Neuronal stem cell (in vitro differentiated cells): ENCODE measurements at regions not wholly inside any gene's neighbourhood (a gene's known extent, or its start where the extent isn't known, plus 50 kb on each side); places are given as distances from the start of the nearest gene placed in this dataset.

Experiments used
- DNase-seq: peaks from one replicate; pipeline ENCODE4 v3.0.0-alpha.2; 2013; ENCODE audit warnings: low spot score
- H2AFZ ChIP-seq: one replicate; pipeline ENCODE4 v1.6.1; 2013; ENCODE audit warnings: mild to moderate bottlenecking, low read length, inconsistent platforms
- H2AK5ac ChIP-seq: 2 replicates; pipeline ENCODE4 v1.6.1; 2013; ENCODE audit warnings: low read depth, mild to moderate bottlenecking, inconsistent platforms, low read length, moderate library complexity, mixed read lengths
- H2BK120ac ChIP-seq: 2 replicates; pipeline ENCODE4 v1.6.1; 2013; ENCODE audit warnings: low read depth, mild to moderate bottlenecking, inconsistent platforms, low read length, moderate library complexity, mixed read lengths
- H2BK12ac ChIP-seq: one replicate; pipeline ENCODE4 v1.6.1; 2013; ENCODE audit warnings: low read length, inconsistent platforms
- H2BK15ac ChIP-seq: 2 replicates; pipeline ENCODE4 v1.6.1; 2013; ENCODE audit warnings: mild to moderate bottlenecking, low read length, inconsistent platforms, mixed read lengths
- H2BK5ac ChIP-seq: one replicate; pipeline ENCODE4 v1.6.1; 2013; ENCODE audit warnings: inconsistent platforms, mild to moderate bottlenecking, low read length, moderate library complexity
- H3K14ac ChIP-seq: one replicate; pipeline ENCODE4 v1.6.1; 2013; ENCODE audit warnings: low read length, inconsistent platforms
- H3K18ac ChIP-seq: 2 replicates; pipeline ENCODE4 v1.6.1; 2013; ENCODE audit warnings: low read length, inconsistent platforms
- H3K23ac ChIP-seq: 2 replicates; pipeline ENCODE4 v1.6.1; 2013; ENCODE audit warnings: low read depth, mild to moderate bottlenecking, mixed read lengths, low read length, inconsistent platforms; ENCODE audit not compliant: poor library complexity
- H3K27ac ChIP-seq: replicated peaks from 3 replicates; pipeline ENCODE4 v1.5.1; 2013; ENCODE audit warnings: low read length, inconsistent platforms
- H3K27me3 ChIP-seq, 3 experiments: 2 replicates each; pipeline ENCODE4 v1.6.1; 2013; ENCODE audit warnings: low read length in 3 of 3, mild to moderate bottlenecking in 2 of 3, inconsistent platforms in 1 of 3, low read depth in 1 of 3, mixed read lengths in 1 of 3, moderate library complexity in 1 of 3; ENCODE audit not compliant: control insufficient read depth in 3 of 3, insufficient read depth in 3 of 3
- H3K36me3 ChIP-seq, 2 donors: replicated peaks in 1 of 2; 2 replicates each; pipeline ENCODE4 v1.6.1; 2013; ENCODE audit warnings: low read length in 2 of 2; ENCODE audit not compliant: control insufficient read depth in 2 of 2, insufficient read depth in 2 of 2
- H3K4ac ChIP-seq: 2 replicates; pipeline ENCODE4 v1.6.1; 2013; ENCODE audit warnings: inconsistent platforms, mild to moderate bottlenecking, low read length, moderate library complexity
- H3K4me1 ChIP-seq, 2 donors: 1 replicate in 1 of 2; 2 replicates in 1 of 2; pipeline ENCODE4 v1.6.1; 2013; ENCODE audit warnings: low read length in 2 of 2, low read depth in 1 of 2; ENCODE audit not compliant: control insufficient read depth in 2 of 2, insufficient read depth in 1 of 2
- H3K4me2 ChIP-seq: one replicate; pipeline ENCODE4 v1.6.1; 2013; ENCODE audit warnings: mild to moderate bottlenecking, low read length, inconsistent platforms; ENCODE audit not compliant: insufficient read depth, poor library complexity, severe bottlenecking
- H3K4me3 ChIP-seq, 2 donors: 2 replicates each; pipeline ENCODE4 v1.5.1; 2013; ENCODE audit warnings: low read length in 2 of 2, mild to moderate bottlenecking in 2 of 2, inconsistent platforms in 1 of 2, moderate library complexity in 1 of 2
- H3K79me1 ChIP-seq: one replicate; pipeline ENCODE4 v1.6.1; 2013; ENCODE audit warnings: low read depth, mild to moderate bottlenecking, inconsistent platforms, low read length, moderate library complexity
- H3K9ac ChIP-seq: one replicate; pipeline ENCODE4 v1.6.1; 2013; ENCODE audit warnings: mild to moderate bottlenecking, low read depth, low read length, inconsistent platforms; ENCODE audit not compliant: poor library complexity
- H3K9me3 ChIP-seq, 2 donors: replicated peaks in 1 of 2; 2 replicates each; pipeline versions ENCODE3 to v1.6.1; 2013; ENCODE audit warnings: low read length in 2 of 2, mild to moderate bottlenecking in 2 of 2, inconsistent platforms in 1 of 2, low read depth in 1 of 2, mixed read lengths in 1 of 2, moderate library complexity in 1 of 2; ENCODE audit not compliant: control insufficient read depth in 2 of 2, insufficient read depth in 1 of 2
- H4K8ac ChIP-seq: one replicate; pipeline ENCODE4 v1.6.1; 2013; ENCODE audit warnings: low read depth, mild to moderate bottlenecking, inconsistent platforms, low read length, moderate library complexity
- H4K91ac ChIP-seq: one replicate; pipeline ENCODE4 v1.6.1; 2013; ENCODE audit warnings: low read length, low read depth, mild to moderate bottlenecking, inconsistent platforms; ENCODE audit not compliant: poor library complexity
- WGBS, 2 donors: extraction: QIAGEN DNeasy Blood & Tissue Kit; methylation state at CpG; one replicate each; pipeline ENCODE4 v1.1.7; 2013; ENCODE audit warnings: missing lambda C conversion rate in 2 of 2, mixed read lengths in 1 of 2; ENCODE audit not compliant: insufficient read length in 2 of 2, insufficient replicate concordance in 1 of 2; ENCODE audit errors: extremely low coverage in 2 of 2; 5-methylcytosine and 5-hydroxymethylcytosine counted together

DNA sequence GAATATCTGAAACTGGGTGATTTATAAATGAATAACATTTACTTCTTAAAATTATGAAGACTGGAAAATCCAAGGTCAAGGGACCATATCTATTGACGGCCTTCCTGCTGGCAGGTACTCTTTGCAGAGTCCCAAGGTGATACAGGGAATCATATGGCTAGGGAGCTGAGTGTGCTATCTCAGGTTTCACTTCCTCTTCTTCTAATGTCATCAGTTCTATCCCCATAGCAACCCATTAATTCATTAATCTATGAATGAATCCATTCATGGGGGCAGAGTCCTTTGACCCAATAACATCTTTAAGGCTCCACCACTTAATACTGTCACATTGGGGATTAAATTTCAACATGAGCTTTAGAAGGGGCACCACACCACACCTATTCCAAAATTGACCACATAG, 772.0 kb downstream of the HACE1 start:
- no peak overlapping the region for H3K4me3 ChIP-seq
- no peaks in the 10 kb centered on the region for H3K79me1 ChIP-seq
- H2AFZ ChIP-seq: no peak overlapping the region

DNA sequence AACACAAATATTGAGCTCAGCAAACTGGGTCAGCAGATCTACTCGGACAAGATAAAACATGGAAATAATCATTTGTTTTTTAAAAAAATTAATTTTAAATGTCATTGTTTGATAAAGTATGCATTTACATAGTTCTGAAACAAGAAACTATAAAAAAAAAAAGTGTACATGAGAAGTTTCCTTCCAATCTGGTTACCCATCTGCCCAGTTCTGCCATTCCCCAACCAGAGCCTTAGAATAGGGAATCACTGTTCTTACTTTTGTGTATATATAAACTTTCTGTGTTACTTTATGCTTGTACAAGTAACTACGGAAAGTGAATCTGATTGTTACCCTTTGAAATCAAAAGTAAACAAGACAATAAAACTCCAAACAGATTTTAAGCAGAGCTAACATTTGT, 791.4 kb downstream of the HACE1 start:
- WGBS, 2 donors: no CpG with 5 or more reads among the region's 2 CpGs
- H3K14ac ChIP-seq: no peak overlapping the region
- H3K9ac ChIP-seq: no peak overlapping the region
- H3K4ac ChIP-seq: no peak overlapping the region
- H3K36me3 ChIP-seq: no peaks in the 10 kb centered on the region
- no peak overlapping the region for H4K8ac ChIP-seq
- no peak overlapping the region for H4K91ac ChIP-seq
- H2BK120ac ChIP-seq: no peak overlapping the region
- no peak overlapping the region for H2AFZ ChIP-seq
- H3K4me1 ChIP-seq: no peaks in the 10 kb centered on the region
- no peak overlapping the region for H3K27ac ChIP-seq
- H3K18ac ChIP-seq: no peak overlapping the region
- no peak overlapping the region for H3K4me3 ChIP-seq
- DNase-seq: no peak
- no peak overlapping the region for H3K4me2 ChIP-seq
- no peak overlapping the region for H2BK15ac ChIP-seq
- no peaks in the 10 kb centered on the region for H3K27me3 ChIP-seq
- no peak overlapping the region for H2BK5ac ChIP-seq
- no peaks in the 10 kb centered on the region for H3K79me1 ChIP-seq
- no peak overlapping the region for H2BK12ac ChIP-seq
- H2AK5ac ChIP-seq: no peak overlapping the region
- no peak overlapping the region for H3K23ac ChIP-seq
- H3K9me3 ChIP-seq: no peaks in the 10 kb centered on the region

More for the DNA sequence above, 772.0 kb downstream of the HACE1 start:
- Histone ChIP-seq H3K4me1 (no peaks in the 10 kb centered on the region), H2BK120ac (no peak overlapping the region), H3K27ac (no peak overlapping the region), H3K36me3 (no peaks in the 10 kb centered on the region), H3K9ac (no peak overlapping the region), H2BK12ac (no peak overlapping the region), H4K8ac (no peak overlapping the region), H2BK15ac (no peak overlapping the region), H3K23ac (no peak overlapping the region), H3K9me3 (no peaks in the 10 kb centered on the region), H2BK5ac (no peak overlapping the region), H3K18ac (no peak overlapping the region), H3K4ac (no peak overlapping the region), H2AK5ac (no peak overlapping the region), H3K27me3 (no peaks in the 10 kb centered on the region), H3K14ac (no peak overlapping the region), H3K4me2 (no peak overlapping the region), H4K91ac (no peak overlapping the region)
- WGBS, 2 donors: no CpG with 5 or more reads among the region's 1 CpG
- no peak for DNase-seq

DNA sequence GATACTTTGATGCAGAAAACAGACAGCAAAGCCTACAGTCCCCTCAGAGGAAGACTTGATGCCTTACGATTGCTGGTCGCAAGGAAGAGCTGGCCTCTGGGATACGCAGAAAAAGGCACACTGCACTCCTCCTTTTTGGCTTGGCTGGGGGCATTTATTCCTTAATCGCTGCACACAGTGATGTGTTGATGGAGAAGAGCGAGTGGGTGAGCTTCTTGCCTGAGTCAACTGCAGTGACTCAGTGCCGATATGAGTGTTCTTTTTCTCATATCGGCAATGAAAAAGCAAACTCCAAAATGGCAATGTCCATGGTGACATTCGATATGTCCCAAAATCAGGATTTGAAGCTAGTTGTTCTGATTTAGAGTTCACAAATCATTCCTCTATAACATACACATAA, 794.8 kb downstream of the HACE1 start:
- H2AK5ac ChIP-seq: no peak overlapping the region
- no peak overlapping the region for H3K9ac ChIP-seq
- H3K9me3 ChIP-seq: no peaks in the 10 kb centered on the region
- H3K4me2 ChIP-seq: no peak overlapping the region
- H2BK15ac ChIP-seq: no peak overlapping the region
- no peak overlapping the region for H2AFZ ChIP-seq
- WGBS, 2 donors: no CpG with 5 or more reads among the region's 8 CpGs
- H2BK120ac ChIP-seq: no peak overlapping the region
- H2BK12ac ChIP-seq: no peak overlapping the region
- no peaks in the 10 kb centered on the region for H3K36me3 ChIP-seq
- no peak overlapping the region for H4K91ac ChIP-seq
- no peak overlapping the region for H2BK5ac ChIP-seq
- H3K4me1 ChIP-seq: no peaks in the 10 kb centered on the region
- H3K14ac ChIP-seq: no peak overlapping the region
- no peak overlapping the region for H3K4ac ChIP-seq
- no peak overlapping the region for H3K18ac ChIP-seq
- H3K79me1 ChIP-seq: no peaks in the 10 kb centered on the region
- no peak overlapping the region for H3K4me3 ChIP-seq
- H4K8ac ChIP-seq: no peak overlapping the region
- no peak for DNase-seq
- no peaks in the 10 kb centered on the region for H3K27me3 ChIP-seq
- H3K27ac ChIP-seq: no peak overlapping the region
- no peak overlapping the region for H3K23ac ChIP-seq

DNA sequence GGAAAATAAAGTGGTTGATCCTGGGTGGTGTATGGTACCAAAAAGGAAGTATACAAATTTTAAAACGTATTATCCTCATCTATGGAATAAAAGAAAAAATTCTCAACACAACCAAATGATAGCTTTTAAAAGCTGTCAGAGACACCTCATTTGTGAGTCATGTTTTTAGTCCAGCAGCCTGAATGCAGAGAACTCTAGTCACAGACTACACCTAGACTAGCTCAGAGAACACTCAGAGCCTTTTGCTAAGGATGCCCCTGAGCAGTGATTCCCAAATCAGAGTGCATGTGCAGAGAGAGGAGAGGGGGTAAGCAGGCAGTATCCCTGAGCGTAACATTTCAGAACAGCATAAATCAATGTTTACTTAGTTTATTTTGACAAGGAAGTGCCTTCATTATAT, 809.3 kb downstream of the HACE1 start:
- no peak overlapping the region for H3K9ac ChIP-seq
- H3K9me3 ChIP-seq: no peaks in the 10 kb centered on the region
- H3K27ac ChIP-seq: no peak overlapping the region
- no peak overlapping the region for H2BK120ac ChIP-seq
- no peak overlapping the region for H3K18ac ChIP-seq
- no peak overlapping the region for H3K14ac ChIP-seq
- H2AFZ ChIP-seq: no peak overlapping the region
- no peak overlapping the region for H3K4me3 ChIP-seq
- no peak overlapping the region for H2BK15ac ChIP-seq
- no peak overlapping the region for H4K8ac ChIP-seq
- H3K23ac ChIP-seq: no peak overlapping the region
- no peak overlapping the region for H3K4me2 ChIP-seq
- no peak overlapping the region for H4K91ac ChIP-seq
- DNase-seq: no peak
- no peak overlapping the region for H2AK5ac ChIP-seq
- H3K36me3 ChIP-seq: no peaks in the 10 kb centered on the region
- H3K27me3 ChIP-seq: no peaks in the 10 kb centered on the region
- no peak overlapping the region for H2BK12ac ChIP-seq
- WGBS, 2 donors: no CpG with 5 or more reads among the region's 2 CpGs
- H2BK5ac ChIP-seq: no peak overlapping the region
- no peaks in the 10 kb centered on the region for H3K79me1 ChIP-seq
- H3K4ac ChIP-seq: no peak overlapping the region
- H3K4me1 ChIP-seq: no peaks in the 10 kb centered on the region
